KMS-11 (cell line): ENCODE measurements at regions not wholly inside any gene's neighbourhood (a gene's known extent, or its start where the extent isn't known, plus 50 kb on each side); places are given as distances from the start of the nearest gene placed in this dataset.
A peak's percentile ranks its signal among the peaks of the same experiment; 100 is the strongest.

Source experiments
- H2AFZ ChIP-seq: fragments of 200-600 bp; sonication (generic); 2 replicates; pipeline ENCODE4 v1.6.1; 2016; ENCODE audit warnings: antibody characterized with exemption, mixed run types, low read depth
- H3K27ac ChIP-seq: fragments of 200-600 bp; sonication (generic); 2 replicates; pipeline ENCODE4 v1.6.1; 2016; ENCODE audit warnings: mild to moderate bottlenecking, mixed run types
- H3K27me3 ChIP-seq: fragments of 200-600 bp; sonication (generic); 2 replicates; pipeline ENCODE4 v1.6.1; 2017; ENCODE audit warnings: mild to moderate bottlenecking, low read depth, mixed run types, moderate library complexity; ENCODE audit not compliant: insufficient read depth
- H3K36me3 ChIP-seq: fragments of 200-600 bp; sonication (generic); 2 replicates; pipeline ENCODE4 v1.6.1; 2017; ENCODE audit warnings: mild to moderate bottlenecking, mixed run types; ENCODE audit not compliant: insufficient read depth
- H3K4me1 ChIP-seq: fragments of 200-600 bp; sonication (generic); 2 replicates; pipeline ENCODE4 v1.6.1; 2016; ENCODE audit warnings: mild to moderate bottlenecking, low read depth, mixed run types; ENCODE audit not compliant: poor library complexity, severe bottlenecking
- H3K4me2 ChIP-seq: fragments of 200-600 bp; sonication (generic); 2 replicates; pipeline ENCODE4 v1.7.0; 2016; ENCODE audit warnings: mild to moderate bottlenecking, mixed run types
- H3K4me3 ChIP-seq: fragments of 200-600 bp; sonication (generic); IDR thresholded peaks from 2 replicates; pipeline ENCODE4 v1.6.1; 2017; ENCODE audit warnings: low read depth, low read length, mixed read lengths; ENCODE audit not compliant: insufficient read depth
- H3K79me2 ChIP-seq: fragments of 200-600 bp; sonication (generic); 2 replicates; pipeline ENCODE4 v1.6.1; 2016; ENCODE audit warnings: low read depth, mixed run types; ENCODE audit not compliant: insufficient read depth
- H3K9ac ChIP-seq: fragments of 200-600 bp; sonication (generic); 2 replicates; pipeline ENCODE4 v1.6.1; 2016; ENCODE audit warnings: mild to moderate bottlenecking, mixed run types
- H4K20me1 ChIP-seq: fragments of 200-600 bp; sonication (generic); 2 replicates; pipeline ENCODE4 v1.6.1; 2016; ENCODE audit warnings: mild to moderate bottlenecking, mixed run types; ENCODE audit not compliant: insufficient read depth
- TF ChIP-seq, protein P1 (sequence below): fragments of 200-600 bp; sonication (generic); conservative IDR thresholded peaks from 2 replicates; pipeline ENCODE4 v1.6.1; 2017; ENCODE audit warnings: low read depth, mild to moderate bottlenecking, antibody characterized with exemption, low read length, moderate library complexity, mixed read lengths

DNA sequence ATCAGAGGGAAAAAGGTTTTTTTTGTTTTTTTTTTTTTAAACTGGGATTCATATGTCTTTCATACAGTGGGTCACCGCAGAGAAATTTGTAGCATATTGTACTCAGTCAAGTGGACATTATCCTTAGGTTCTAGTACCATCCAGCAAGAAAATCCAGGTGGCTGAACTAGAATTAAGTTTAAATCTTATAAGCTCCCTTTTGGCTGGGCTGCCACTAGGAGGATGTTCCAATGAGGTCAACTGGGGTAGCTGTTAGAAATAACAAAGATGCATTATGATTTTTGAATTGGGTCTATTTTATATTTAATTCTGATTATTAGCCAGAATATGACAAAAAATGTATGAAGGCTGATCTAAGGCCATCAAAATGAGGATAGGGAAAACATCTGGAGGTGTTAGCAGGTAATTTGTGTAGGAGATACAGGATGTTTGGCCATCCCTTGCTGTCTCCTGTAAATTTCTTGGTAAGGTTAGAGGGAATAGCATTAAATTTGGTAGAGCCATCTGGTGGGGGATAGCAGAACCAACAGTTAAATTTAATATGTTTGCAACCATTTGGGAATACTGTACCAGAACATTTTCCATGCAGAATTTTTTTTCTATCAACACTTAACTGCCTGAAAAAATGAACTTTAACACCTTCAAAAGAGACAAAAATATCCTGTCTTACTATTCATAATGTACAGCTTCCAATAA, 568.5 kb upstream of the B3GALT2 start:
- H3K4me3 ChIP-seq: no peak overlapping the region
- H3K4me2 ChIP-seq: no peak overlapping the region
- no peaks in the 10 kb centered on the region for H4K20me1 ChIP-seq
- H3K79me2 ChIP-seq: no peaks in the 10 kb centered on the region
- no peaks in the 10 kb centered on the region for H3K4me1 ChIP-seq
- no peaks in the 10 kb centered on the region for H3K36me3 ChIP-seq
- TF ChIP-seq, protein P1, sequence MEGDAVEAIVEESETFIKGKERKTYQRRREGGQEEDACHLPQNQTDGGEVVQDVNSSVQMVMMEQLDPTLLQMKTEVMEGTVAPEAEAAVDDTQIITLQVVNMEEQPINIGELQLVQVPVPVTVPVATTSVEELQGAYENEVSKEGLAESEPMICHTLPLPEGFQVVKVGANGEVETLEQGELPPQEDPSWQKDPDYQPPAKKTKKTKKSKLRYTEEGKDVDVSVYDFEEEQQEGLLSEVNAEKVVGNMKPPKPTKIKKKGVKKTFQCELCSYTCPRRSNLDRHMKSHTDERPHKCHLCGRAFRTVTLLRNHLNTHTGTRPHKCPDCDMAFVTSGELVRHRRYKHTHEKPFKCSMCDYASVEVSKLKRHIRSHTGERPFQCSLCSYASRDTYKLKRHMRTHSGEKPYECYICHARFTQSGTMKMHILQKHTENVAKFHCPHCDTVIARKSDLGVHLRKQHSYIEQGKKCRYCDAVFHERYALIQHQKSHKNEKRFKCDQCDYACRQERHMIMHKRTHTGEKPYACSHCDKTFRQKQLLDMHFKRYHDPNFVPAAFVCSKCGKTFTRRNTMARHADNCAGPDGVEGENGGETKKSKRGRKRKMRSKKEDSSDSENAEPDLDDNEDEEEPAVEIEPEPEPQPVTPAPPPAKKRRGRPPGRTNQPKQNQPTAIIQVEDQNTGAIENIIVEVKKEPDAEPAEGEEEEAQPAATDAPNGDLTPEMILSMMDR: peak; percentile 57
- H3K27me3 ChIP-seq: no peaks in the 10 kb centered on the region
- H2AFZ ChIP-seq: no peak overlapping the region
- no peak overlapping the region for H3K9ac ChIP-seq
- H3K27ac ChIP-seq: no peak overlapping the region

GRCh38 chr1:193754151-193754550, 567.7 kb upstream of the B3GALT2 start:
- Histone ChIP-seq H3K27me3 (no peaks in the 10 kb centered on the region), H3K9ac (no peak overlapping the region), H3K36me3 (no peaks in the 10 kb centered on the region), H3K4me1 (no peaks in the 10 kb centered on the region), H3K27ac (no peak overlapping the region), H4K20me1 (no peaks in the 10 kb centered on the region), H3K4me3 (no peak overlapping the region), H3K4me2 (no peak overlapping the region), H3K79me2 (no peaks in the 10 kb centered on the region), H2AFZ (no peak overlapping the region)
- TF ChIP-seq, protein P1: no peak

- TF ChIP-seq, protein P1: no peak
- Histone ChIP-seq H3K4me2 (no peak overlapping the region), H3K9ac (no peak overlapping the region), H3K36me3 (no peaks in the 10 kb centered on the region), H3K4me1 (no peaks in the 10 kb centered on the region), H2AFZ (no peak overlapping the region), H4K20me1 (no peaks in the 10 kb centered on the region), H3K4me3 (no peak overlapping the region), H3K79me2 (no peaks in the 10 kb centered on the region), H3K27me3 (no peaks in the 10 kb centered on the region), H3K27ac (no peak overlapping the region)
Measured at GRCh38 chr1:193753038-193753756, 566.8 kb upstream of the B3GALT2 start.

GRCh38 chr1:193749868-193750267, 563.5 kb upstream of the B3GALT2 start:
- H4K20me1 ChIP-seq: no peaks in the 10 kb centered on the region
- no peak overlapping the region for H2AFZ ChIP-seq
- no peaks in the 10 kb centered on the region for H3K79me2 ChIP-seq
- H3K27ac ChIP-seq: no peak overlapping the region
- TF ChIP-seq, protein P1: no peak
- no peaks in the 10 kb centered on the region for H3K36me3 ChIP-seq
- H3K4me2 ChIP-seq: no peak overlapping the region
- H3K27me3 ChIP-seq: no peaks in the 10 kb centered on the region
- no peak overlapping the region for H3K4me3 ChIP-seq
- H3K4me1 ChIP-seq: no peaks in the 10 kb centered on the region
- no peak overlapping the region for H3K9ac ChIP-seq
